HepG2 (cell line): ENCODE measurements at regions not wholly inside any gene's neighbourhood (a gene's known extent, or its start where the extent isn't known, plus 50 kb on each side); places are given as distances from the start of the nearest gene placed in this dataset.

Source experiments
- ATAC-seq: fragments of 200-7000 bp; cut with Tn5 transposase; 3 replicates; pipeline ENCODE4 v1.9.1; 2020; ENCODE audit warnings: mild to moderate bottlenecking, moderate library complexity
- BruUV-seq: library from RNA; stranded (reverse); fragments of 400-500 nt; replicated peaks from 2 replicates; lab custom pipeline; 2021; lab: Mats Ljungman, UMichigan
- CTCF ChIA-PET: fragments of 300-600 bp; formaldehyde crosslinking; extraction: SDS; loops from one replicate; lab custom pipeline; 2021; ENCODE audit warnings: low total read pairs, inconsistent platforms, low intra/inter-chr PET ratio; lab: Yijun Ruan, JAX
- POLR2A ChIA-PET: fragments of 350-600 bp; sonication (Branson Sonifier 250); formaldehyde crosslinking; loops from one replicate; lab custom pipeline; 2020; ENCODE audit warnings: antibody characterized with exemption, inconsistent platforms; lab: Yijun Ruan, JAX
- DNase-seq: peaks from one replicate; pipeline ENCODE4 v3.0.0-alpha.2; 2015; ENCODE audit warnings: low spot score
- FAIRE-seq: peaks from 3 replicates; lab custom pipeline; 2011; peaks lifted over from hg19 to GRCh38; lab: Jason Lieb, UNC
- H2AFZ ChIP-seq: one replicate; pipeline ENCODE4 v1.6.1; 2011; ENCODE audit warnings: low read length, inconsistent platforms
- H3K27ac ChIP-seq: fragments of 300-600 bp; 3 replicates; pipeline ENCODE4 v1.8.0; 2011; ENCODE audit warnings: mixed run types, mild to moderate bottlenecking, mixed read lengths, low read length, inconsistent platforms; ENCODE audit not compliant: insufficient read depth; ENCODE audit errors: extremely low read length
- H3K27me3 ChIP-seq, 2 experiments: fragments of 200-600 bp in 1 of 2; 2 replicates in 1 of 2; 3 replicates in 1 of 2; pipeline versions ENCODE4 v1.6.0 to v1.8.0; 2011; ENCODE audit warnings: low read length in 2 of 2, mild to moderate bottlenecking in 2 of 2, moderate library complexity in 2 of 2, inconsistent platforms in 1 of 2; ENCODE audit not compliant: insufficient read depth in 2 of 2, control insufficient read depth in 1 of 2
- H3K36me3 ChIP-seq, 2 experiments: fragments of 200-600 bp in 1 of 2; replicated peaks in 1 of 2; 2 replicates in 1 of 2; 3 replicates in 1 of 2; pipeline versions ENCODE4 v1.5.1 to v1.8.0; 2011; ENCODE audit warnings: low read length in 2 of 2, inconsistent platforms in 1 of 2; ENCODE audit not compliant: insufficient read depth in 2 of 2, control insufficient read depth in 1 of 2
- H3K4me1 ChIP-seq: 2 replicates; pipeline ENCODE4 v1.5.1; 2012; ENCODE audit warnings: low read length, inconsistent platforms; ENCODE audit not compliant: insufficient read depth
- H3K4me2 ChIP-seq: 2 replicates; pipeline ENCODE4 v1.6.0; 2011; ENCODE audit warnings: low read depth, low read length, inconsistent platforms
- H3K4me3 ChIP-seq, 3 experiments: fragments of 200-600 bp in 1 of 3; sonication (generic), shearing (Covaris generic) in 1 of 3; replicated peaks in 1 of 3; 2 replicates each; pipeline ENCODE4 v1.5.1; 2011 to 2016; ENCODE audit warnings: low read length in 3 of 3, inconsistent platforms in 2 of 3, low read depth in 2 of 3, mild to moderate bottlenecking in 2 of 3, control low read depth in 1 of 3, mixed read lengths in 1 of 3; ENCODE audit not compliant: insufficient read depth in 1 of 3
- H3K79me2 ChIP-seq: one replicate; pipeline ENCODE4 v1.6.1; 2011; ENCODE audit warnings: low read length, inconsistent platforms; ENCODE audit not compliant: insufficient read depth
- H3K9ac ChIP-seq: 2 replicates; pipeline ENCODE4 v1.6.0; 2011; ENCODE audit warnings: mild to moderate bottlenecking, low read depth, low read length, inconsistent platforms; ENCODE audit not compliant: insufficient read depth
- H3K9me3 ChIP-seq: 2 replicates; pipeline ENCODE4 v1.5.1; 2012; ENCODE audit warnings: mild to moderate bottlenecking, low read length
- H4K20me1 ChIP-seq: 2 replicates; pipeline ENCODE4 v1.6.0; 2011; ENCODE audit warnings: inconsistent platforms, mild to moderate bottlenecking, low read length, moderate library complexity; ENCODE audit not compliant: insufficient read depth
- AKAP8 ChIP-seq: sonication (generic); formaldehyde crosslinking; IDR thresholded peaks from 2 replicates; pipeline ENCODE4 v1.5.1; 2020; ENCODE audit warnings: mild to moderate bottlenecking, missing genetic modification reagents
- ARID4A ChIP-seq: sonication (generic); formaldehyde crosslinking; IDR thresholded peaks from 2 replicates; pipeline ENCODE4 v1.5.0; 2020; ENCODE audit warnings: mild to moderate bottlenecking, missing genetic modification reagents, borderline replicate concordance
- EHMT2 ChIP-seq: fragments of 200-600 bp; sonication (generic); IDR thresholded peaks from 2 replicates; pipeline ENCODE4 v1.7.0; 2017; ENCODE audit warnings: antibody characterized with exemption, low read depth, low read length, borderline replicate concordance
- MBD4 ChIP-seq: IDR thresholded peaks from 2 replicates; pipeline ENCODE4 v1.6.1; 2012; ENCODE audit warnings: low read length, inconsistent platforms, borderline replicate concordance
- NFE2L1 ChIP-seq: sonication (generic); formaldehyde crosslinking; IDR thresholded peaks from 2 replicates; pipeline ENCODE4 v1.4.0; 2020; ENCODE audit warnings: missing genetic modification reagents, mild to moderate bottlenecking, borderline replicate concordance
- NFKBIZ ChIP-seq: IDR thresholded peaks from 2 replicates; pipeline ENCODE4 v1.6.1; 2018; ENCODE audit warnings: missing genetic modification reagents, missing compliant biosample characterization
- PHF8 ChIP-seq: sonication (generic); formaldehyde crosslinking; IDR thresholded peaks from 2 replicates; pipeline ENCODE4 v1.5.0; 2020; ENCODE audit warnings: missing genetic modification reagents
- SAFB2 ChIP-seq: sonication (generic); formaldehyde crosslinking; IDR thresholded peaks from 2 replicates; pipeline ENCODE4 v1.5.1; 2020; ENCODE audit warnings: missing genetic modification reagents, low read depth, mild to moderate bottlenecking, borderline replicate concordance
- SCMH1 ChIP-seq: sonication (generic); formaldehyde crosslinking; IDR thresholded peaks from 2 replicates; pipeline ENCODE4 v1.9.0; 2021; ENCODE audit warnings: missing genetic modification reagents, mild to moderate bottlenecking, borderline replicate concordance
- SMARCC2 ChIP-seq: fragments of 450-650 bp; IDR thresholded peaks from 2 replicates; pipeline ENCODE4 v1.6.1; 2017; ENCODE audit warnings: antibody characterized with exemption, mild to moderate bottlenecking
- SNRNP70 ChIP-seq: fragments of 200-400 bp; formaldehyde crosslinking; IDR thresholded peaks from 2 replicates; pipeline ENCODE4 v1.6.1; 2017; ENCODE audit warnings: mild to moderate bottlenecking, low read depth, low read length, moderate library complexity
- SUZ12 ChIP-seq: fragments of 150-350 bp; IDR thresholded peaks from 2 replicates; pipeline ENCODE4 v1.6.1; 2014; ENCODE audit warnings: low read depth, low read length
- ZFP62 ChIP-seq: sonication (generic); formaldehyde crosslinking; IDR thresholded peaks from 2 replicates; pipeline ENCODE4 v1.4.0; 2020; ENCODE audit warnings: missing genetic modification reagents
- ZGPAT ChIP-seq: IDR thresholded peaks from 2 replicates; pipeline ENCODE4 v1.6.1; 2016; ENCODE audit warnings: mild to moderate bottlenecking
- ZMAT3 ChIP-seq: sonication (generic); formaldehyde crosslinking; conservative IDR thresholded peaks from 2 replicates; pipeline ENCODE4 v1.7.0; 2021; ENCODE audit warnings: missing genetic modification reagents
- ZMAT5 ChIP-seq: sonication (generic); formaldehyde crosslinking; IDR thresholded peaks from 2 replicates; pipeline ENCODE4 v1.5.0; 2020; ENCODE audit warnings: mild to moderate bottlenecking, low read depth, missing genetic modification reagents, borderline replicate concordance
- ZNF644 ChIP-seq: IDR thresholded peaks from 2 replicates; pipeline ENCODE4 v1.6.1; 2016; ENCODE audit warnings: low read depth
- WGBS: methylation state at CpG from one replicate; pipeline ENCODE4 v1.1.6; 2017; ENCODE audit warnings: low lambda C conversion rate; 5-methylcytosine and 5-hydroxymethylcytosine counted together
- in situ Hi-C: cut with HindIII; loops from 2 replicates; pipeline ENCODE4 v1.10.0; 2017; ENCODE audit warnings: low pct_unique_long_range_greater_than_20kb; ENCODE audit not compliant: extremely low pct_ligation_motif_present
- intact Hi-C: fragments of 100-400 bp; cut with micrococcal nuclease; formaldehyde crosslinking; loops from one replicate; pipeline ENCODE4 v1.10.0; 2022; ENCODE audit not compliant: unreplicated experiment
- TF ChIP-seq, protein P1 (sequence below): sonication (generic); formaldehyde crosslinking; IDR thresholded peaks from 2 replicates; pipeline ENCODE4 v1.5.1; 2020; ENCODE audit warnings: mild to moderate bottlenecking, missing genetic modification reagents, moderate library complexity

- no peaks in the 10 kb centered on the region for H4K20me1 ChIP-seq
- in situ Hi-C loops: no loop called here
- no peak overlapping the region for H3K4me2 ChIP-seq
- DNase-seq: no peak
- no peaks in the 10 kb centered on the region for H3K79me2 ChIP-seq
- BruUV-seq: no TSS peak
- ATAC-seq: no peak
- no peak overlapping the region for H2AFZ ChIP-seq
- no peaks in the 10 kb centered on the region for H3K27me3 ChIP-seq
- H3K4me1 ChIP-seq: no peaks in the 10 kb centered on the region
- POLR2A ChIA-PET: no interaction called here
- CTCF ChIA-PET: no interaction called here
- no peak overlapping the region for H3K4me3 ChIP-seq
- peaks cover 7% of the 10 kb centered on the region for H3K9me3 ChIP-seq
- no peak for FAIRE-seq
- H3K27ac ChIP-seq: no peak overlapping the region
- no peak overlapping the region for H3K9ac ChIP-seq
- no peaks in the 10 kb centered on the region for H3K36me3 ChIP-seq
- intact Hi-C loops: no loop called here
- TF ChIP-seq SMARCC2: no peak
- TF ChIP-seq SCMH1: no peak
- no peak for TF ChIP-seq EHMT2
- TF ChIP-seq, protein P1, sequence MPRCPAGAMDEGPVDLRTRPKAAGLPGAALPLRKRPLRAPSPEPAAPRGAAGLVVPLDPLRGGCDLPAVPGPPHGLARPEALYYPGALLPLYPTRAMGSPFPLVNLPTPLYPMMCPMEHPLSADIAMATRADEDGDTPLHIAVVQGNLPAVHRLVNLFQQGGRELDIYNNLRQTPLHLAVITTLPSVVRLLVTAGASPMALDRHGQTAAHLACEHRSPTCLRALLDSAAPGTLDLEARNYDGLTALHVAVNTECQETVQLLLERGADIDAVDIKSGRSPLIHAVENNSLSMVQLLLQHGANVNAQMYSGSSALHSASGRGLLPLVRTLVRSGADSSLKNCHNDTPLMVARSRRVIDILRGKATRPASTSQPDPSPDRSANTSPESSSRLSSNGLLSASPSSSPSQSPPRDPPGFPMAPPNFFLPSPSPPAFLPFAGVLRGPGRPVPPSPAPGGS (CRISPR knock-in tag): no peak
- no peak for TF ChIP-seq ZNF644 (CRISPR knock-in tag)
- no peak for TF ChIP-seq MBD4
- no peak for TF ChIP-seq NFKBIZ (CRISPR knock-in tag)
- TF ChIP-seq AKAP8: no peak
- no peak for TF ChIP-seq ZMAT5 (CRISPR knock-in tag)
- no peak for TF ChIP-seq ARID4A (CRISPR knock-in tag)
- TF ChIP-seq PHF8 (CRISPR knock-in tag): no peak
- TF ChIP-seq NFE2L1 (CRISPR knock-in tag): no peak
- TF ChIP-seq SNRNP70: no peak
- TF ChIP-seq SUZ12: no peak
- no peak for TF ChIP-seq ZFP62
- no peak for TF ChIP-seq ZMAT3 (CRISPR knock-in tag)
- no peak for TF ChIP-seq ZGPAT
- TF ChIP-seq SAFB2 (CRISPR knock-in tag): no peak
- 2% methylated on average over 3 of the region's 3 CpGs for WGBS
Observed at GRCh38 chr7:89507034-89507433, 647.2 kb upstream of the STEAP1 start.
